Activated CD8-positive, alpha-beta T cell treated with anti-CD3 and anti-CD28 coated beads, Interleukin-2, amount 10 ng/mL, durations not matched to agents 7 days and 5 days (primary cell): ENCODE measurements at regions not wholly inside any gene's neighbourhood (a gene's known extent, or its start where the extent isn't known, plus 50 kb on each side); places are given as distances from the start of the nearest gene placed in this dataset.

Source experiments
- ATAC-seq: fragments of 150-1000 bp; cut with Tn5 transposase; one replicate; pipeline ENCODE4 v1.10.0; 2021; ENCODE audit warnings: moderate library complexity
- CTCF ChIA-PET: fragments of 350-600 bp; sonication (Branson Sonifier 250); formaldehyde crosslinking; loops from one replicate; lab custom pipeline; 2021; ENCODE audit warnings: antibody characterized with exemption; lab: Charles Lee
- POLR2A ChIA-PET: fragments of 350-600 bp; sonication (Branson Sonifier 250); formaldehyde crosslinking; loops from one replicate; lab custom pipeline; 2021; ENCODE audit warnings: antibody characterized with exemption; lab: Charles Lee
- DNase-seq: peaks from one replicate; pipeline ENCODE4 v3.0.0-alpha.2; 2020
- H3K27ac Mint-ChIP-seq: one replicate; pipeline ENCODE4 v1.8.0; 2021; ENCODE audit warnings: mild to moderate bottlenecking, mixed read lengths
- H3K27me3 Mint-ChIP-seq: one replicate; pipeline ENCODE4 v1.8.0; 2021; ENCODE audit warnings: low read depth, mixed read lengths
- H3K36me3 Mint-ChIP-seq: one replicate; pipeline ENCODE4 v1.8.0; 2021; ENCODE audit warnings: low read depth, mixed read lengths
- H3K4me1 Mint-ChIP-seq: one replicate; pipeline ENCODE4 v1.8.0; 2021; ENCODE audit warnings: low read depth, mixed read lengths
- H3K4me3 Mint-ChIP-seq: one replicate; pipeline ENCODE4 v1.8.0; 2021; ENCODE audit warnings: mild to moderate bottlenecking, mixed read lengths
- H3K9me3 Mint-ChIP-seq: one replicate; pipeline ENCODE4 v1.8.0; 2022; ENCODE audit warnings: mixed read lengths; ENCODE audit not compliant: insufficient read depth

GRCh38 chr7:50217821-50218281, 86.7 kb upstream of the IKZF1 start:
- H3K9me3 Mint-ChIP-seq: peaks cover 17% of the 10 kb centered on the region
- no peaks in the 10 kb centered on the region for H3K27me3 Mint-ChIP-seq
- peak overlapping the region; percentile 71 for H3K27ac Mint-ChIP-seq
- ChIA-PET POLR2A (no interaction called here), CTCF (no interaction called here)
- DNase-seq (no peak), ATAC-seq (no peak)
- H3K36me3 Mint-ChIP-seq: peaks cover 36% of the 10 kb centered on the region
- no peak overlapping the region for H3K4me3 Mint-ChIP-seq
- peaks cover 82% of the 10 kb centered on the region for H3K4me1 Mint-ChIP-seq

GRCh38 chr7:50217401-50217800, 87.1 kb upstream of the IKZF1 start:
- no peak for ATAC-seq
- Mint-ChIP-seq H3K4me3 (no peak overlapping the region), H3K27me3 (no peaks in the 10 kb centered on the region), H3K36me3 (peaks cover 33% of the 10 kb centered on the region), H3K27ac (peak overlapping the region; percentile 71), H3K9me3 (peaks cover 17% of the 10 kb centered on the region), H3K4me1 (peaks cover 87% of the 10 kb centered on the region)
- POLR2A ChIA-PET: interaction anchor here (1.1 kb wide), 1 partner anchor 21 kb away, joined by 3 read pairs; no protein-coding TSS in a partner anchor
- CTCF ChIA-PET: no interaction called here
- DNase-seq: no peak

GRCh38 chr7:50216626-50217025, 87.9 kb upstream of the IKZF1 start:
- no peak overlapping the region for H3K4me3 Mint-ChIP-seq
- peaks cover 94% of the 10 kb centered on the region for H3K4me1 Mint-ChIP-seq
- no peak for ATAC-seq
- H3K27me3 Mint-ChIP-seq: no peaks in the 10 kb centered on the region
- H3K36me3 Mint-ChIP-seq: peaks cover 30% of the 10 kb centered on the region
- DNase-seq: no peak
- H3K27ac Mint-ChIP-seq: no peak overlapping the region
- POLR2A ChIA-PET: interaction anchor here (1.1 to 1.3 kb wide), 2 partner anchors 10 to 22 kb away, joined by 3 to 7 read pairs; no protein-coding TSS in a partner anchor
- CTCF ChIA-PET: no interaction called here
- peaks cover 15% of the 10 kb centered on the region for H3K9me3 Mint-ChIP-seq

- H3K36me3 Mint-ChIP-seq: peaks cover 18% of the 10 kb centered on the region
- H3K9me3 Mint-ChIP-seq: no peaks in the 10 kb centered on the region
- peak overlapping the region; percentile 94 for H3K27ac Mint-ChIP-seq
- H3K4me1 Mint-ChIP-seq: peaks cover 100% of the 10 kb centered on the region
- POLR2A ChIA-PET: interaction anchor here (0.6 to 1.4 kb wide), 4 partner anchors 8 to 97 kb away, joined by 3 to 5 read pairs (median 4); no protein-coding TSS in a partner anchor
- H3K4me3 Mint-ChIP-seq: no peak overlapping the region
- H3K27me3 Mint-ChIP-seq: no peaks in the 10 kb centered on the region
- DNase-seq (no peak), ATAC-seq (no peak)
- CTCF ChIA-PET: interaction anchor here (0.9 to 2.5 kb wide), 6 partner anchors 12 to 203 kb away, joined by 3 to 16 read pairs (median 4); no protein-coding TSS in a partner anchor
Observed at GRCh38 chr7:50214771-50215170, 89.7 kb upstream of the IKZF1 start.

- ChIA-PET CTCF (interaction anchor here (0.9 to 2.6 kb wide), 9 partner anchors 9 to 204 kb away, joined by 3 to 16 read pairs (median 4); no protein-coding TSS in a partner anchor), POLR2A (interaction anchor here (0.6 to 1.5 kb wide), 5 partner anchors 7 to 98 kb away, joined by 3 to 5 read pairs (median 4); no protein-coding TSS in a partner anchor)
- Mint-ChIP-seq H3K36me3 (peaks cover 13% of the 10 kb centered on the region), H3K4me1 (peaks cover 99% of the 10 kb centered on the region), H3K9me3 (no peaks in the 10 kb centered on the region), H3K27me3 (no peaks in the 10 kb centered on the region), H3K4me3 (peak overlapping the region; percentile 6), H3K27ac (peak overlapping the region; percentile 94)
- DNase-seq: no peak
- no peak for ATAC-seq
Observed at GRCh38 chr7:50214126-50214670, 90.3 kb upstream of the IKZF1 start.

- POLR2A ChIA-PET: interaction anchor here (1.4 to 1.5 kb wide), 2 partner anchors 51 to 99 kb away, joined by 4 read pairs; no protein-coding TSS in a partner anchor
- no peaks in the 10 kb centered on the region for H3K9me3 Mint-ChIP-seq
- peak overlapping the region; percentile 9 for H3K4me3 Mint-ChIP-seq
- H3K4me1 Mint-ChIP-seq: peaks cover 99% of the 10 kb centered on the region
- CTCF ChIA-PET: interaction anchor here (0.9 to 2.6 kb wide), 9 partner anchors 8 to 204 kb away, joined by 3 to 16 read pairs (median 4); no protein-coding TSS in a partner anchor
- no peak for DNase-seq
- no peaks in the 10 kb centered on the region for H3K27me3 Mint-ChIP-seq
- ATAC-seq: no peak
- peaks cover 14% of the 10 kb centered on the region for H3K36me3 Mint-ChIP-seq
- H3K27ac Mint-ChIP-seq: peak overlapping the region; percentile 94
Observed at GRCh38 chr7:50213622-50214017, 90.9 kb upstream of the IKZF1 start.

GRCh38 chr7:50212666-50213621, 91.6 kb upstream of the IKZF1 start:
- Mint-ChIP-seq H3K9me3 (no peaks in the 10 kb centered on the region), H3K36me3 (peaks cover 19% of the 10 kb centered on the region), H3K4me1 (peaks cover 99% of the 10 kb centered on the region), H3K27me3 (no peaks in the 10 kb centered on the region), H3K4me3 (peak overlapping the region; percentile 9), H3K27ac (peak overlapping the region; percentile 94)
- POLR2A ChIA-PET: interaction anchor here (1.1 to 1.5 kb wide), 3 partner anchors 52 to 99 kb away, joined by 4 read pairs; no protein-coding TSS in a partner anchor
- DNase-seq (peak; percentile 68), ATAC-seq (peak; percentile 66)
- CTCF ChIA-PET: interaction anchor here (0.9 to 2.6 kb wide), 6 partner anchors 7 to 155 kb away, joined by 3 to 16 read pairs (median 7); no protein-coding TSS in a partner anchor

- CTCF ChIA-PET: interaction anchor here (0.9 to 2.6 kb wide), 4 partner anchors 14 to 156 kb away, joined by 3 to 10 read pairs (median 4); no protein-coding TSS in a partner anchor
- POLR2A ChIA-PET: interaction anchor here (1.1 kb wide), 1 partner anchor 99 kb away, joined by 4 read pairs; no protein-coding TSS in a partner anchor
- no peak for DNase-seq
- Mint-ChIP-seq H3K36me3 (peaks cover 29% of the 10 kb centered on the region), H3K4me3 (no peak overlapping the region), H3K9me3 (no peaks in the 10 kb centered on the region), H3K27ac (peak overlapping the region; percentile 94), H3K4me1 (peaks cover 99% of the 10 kb centered on the region), H3K27me3 (no peaks in the 10 kb centered on the region)
- no peak for ATAC-seq
Observed at GRCh38 chr7:50212016-50212325, 92.5 kb upstream of the IKZF1 start.

- no peaks in the 10 kb centered on the region for H3K27me3 Mint-ChIP-seq
- peak overlapping the region; percentile 94 for H3K27ac Mint-ChIP-seq
- CTCF ChIA-PET: interaction anchor here (0.7 to 7.3 kb wide), 9 partner anchors 13 to 159 kb away, joined by 3 to 113 read pairs (median 4); no protein-coding TSS in a partner anchor
- DNase-seq (no peak), ATAC-seq (no peak)
- peaks cover 99% of the 10 kb centered on the region for H3K4me1 Mint-ChIP-seq
- H3K9me3 Mint-ChIP-seq: no peaks in the 10 kb centered on the region
- H3K4me3 Mint-ChIP-seq: no peak overlapping the region
- peaks cover 30% of the 10 kb centered on the region for H3K36me3 Mint-ChIP-seq
- POLR2A ChIA-PET: interaction anchor here (1.0 to 2.8 kb wide), 5 partner anchors 55 to 102 kb away, joined by 3 to 20 read pairs (median 4); partner anchors contain the start of gene IKZF1
Observed at GRCh38 chr7:50211130-50212015, 93.1 kb upstream of the IKZF1 start.

- peak; percentile 35 for DNase-seq
- Mint-ChIP-seq H3K4me1 (peaks cover 99% of the 10 kb centered on the region), H3K27me3 (no peaks in the 10 kb centered on the region), H3K9me3 (no peaks in the 10 kb centered on the region), H3K27ac (peak overlapping the region; percentile 94), H3K4me3 (no peak overlapping the region), H3K36me3 (peaks cover 27% of the 10 kb centered on the region)
- POLR2A ChIA-PET: interaction anchor here (1.0 to 2.8 kb wide), 4 partner anchors 56 to 102 kb away, joined by 3 to 20 read pairs (median 4); partner anchors contain the start of gene IKZF1
- CTCF ChIA-PET: interaction anchor here (0.7 to 7.3 kb wide), 9 partner anchors 13 to 160 kb away, joined by 3 to 113 read pairs (median 4); no protein-coding TSS in a partner anchor
- no peak for ATAC-seq
Observed at GRCh38 chr7:50210706-50211115, 93.8 kb upstream of the IKZF1 start.
